Prostate gland (tissue), 2 donors: ENCODE measurements at regions not wholly inside any gene's neighbourhood (a gene's known extent, or its start where the extent isn't known, plus 50 kb on each side); places are given as distances from the start of the nearest gene placed in this dataset.

Source experiments
- CTCF ChIP-seq, 4 experiments: fragments of 200-600 bp in 2 of 4; fragments of 450-650 bp in 2 of 4; sonication (generic) in 2 of 4; IDR thresholded peaks; 1 replicate in 3 of 4; 2 replicates in 1 of 4; pipeline ENCODE4 v1.5.1; 2016 to 2019; ENCODE audit warnings: antibody characterized with exemption in 4 of 4, mild to moderate bottlenecking in 2 of 4, moderate library complexity in 2 of 4
- POLR2A ChIP-seq: fragments of 450-650 bp; IDR thresholded peaks from one replicate; pipeline ENCODE4 v1.6.1; 2016; ENCODE audit warnings: antibody characterized with exemption, mild to moderate bottlenecking
- POLR2AphosphoS5 ChIP-seq: sonication (generic); formaldehyde crosslinking; IDR thresholded peaks from one replicate; pipeline ENCODE4 v1.6.1; 2017; ENCODE audit warnings: antibody characterized with exemption

GRCh38 chrX:124902953-124903352 is 416.7 kb upstream of the TEX13C start:
- TF ChIP-seq CTCF (IDR thresholded peaks at IDR 0.05) (no peak), POLR2A (no peak), POLR2AphosphoS5 (no peak)
